ENCODE measurements at regions not wholly inside any gene's neighbourhood (a gene's known extent, or its start where the extent isn't known, plus 50 kb on each side); places are given as distances from the start of the nearest gene placed in this dataset.

DNA sequence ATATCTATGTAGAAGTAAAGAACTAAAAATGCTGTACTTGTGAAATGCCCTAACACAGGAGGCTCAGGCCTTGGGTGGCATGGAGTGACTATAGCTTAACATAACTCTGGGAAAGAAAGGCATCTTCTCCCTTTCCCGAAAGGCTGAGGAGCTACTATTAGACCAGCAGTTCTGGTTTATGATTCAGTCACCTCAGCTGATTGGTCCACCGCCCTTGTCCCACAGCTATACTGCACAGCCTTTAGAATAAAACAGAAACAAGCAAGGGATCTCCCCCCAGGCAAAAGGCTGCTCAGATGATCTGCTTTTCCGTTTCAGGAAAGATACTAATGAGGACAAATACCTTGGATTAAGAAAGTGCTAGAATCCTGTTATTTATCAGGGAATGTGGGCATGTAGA is 171.3 kb downstream of the SNCA start:
- DNase-seq (ENCODE audit: extremely low read depth in 1 of 2, low read depth in 1 of 2), result no peak

DNA sequence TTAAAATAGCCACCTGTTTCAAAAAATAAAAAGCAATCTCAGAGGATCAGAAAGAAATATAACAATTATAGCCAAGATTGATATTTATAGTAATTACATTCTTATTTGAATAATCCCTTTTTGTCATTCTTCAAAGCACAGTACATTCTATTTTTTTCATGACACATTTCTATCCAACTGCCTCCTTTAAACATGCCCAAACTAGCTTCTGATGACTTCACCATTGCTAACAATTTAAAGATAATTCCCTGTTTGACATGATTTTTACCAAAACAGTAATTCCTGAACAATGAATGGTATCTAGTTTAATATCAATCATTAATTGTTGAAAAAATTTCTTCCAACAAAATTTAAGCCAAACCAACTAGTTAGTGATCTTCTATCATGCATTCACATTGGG is 172.4 kb downstream of the SNCA start:
- DNase-seq (ENCODE audit: extremely low read depth in 1 of 2, low read depth in 1 of 2), result no peak

- DNase-seq (ENCODE audit: extremely low read depth in 1 of 2, low read depth in 1 of 2), result no peak
Observed at GRCh38 chr4:89661173-89661899, 175.6 kb downstream of the SNCA start.

GRCh38 chr4:89660444-89661172 is 176.4 kb downstream of the SNCA start:
- DNase-seq (ENCODE audit: extremely low read depth in 1 of 2, low read depth in 1 of 2), result no peak

- no peak for DNase-seq (ENCODE audit: extremely low read depth in 1 of 2, low read depth in 1 of 2)
Observed at GRCh38 chr4:89658701-89659024, 178.3 kb downstream of the SNCA start.

GRCh38 chr4:89657931-89658700 is 178.8 kb downstream of the SNCA start:
- DNase-seq (ENCODE audit: extremely low read depth in 1 of 2, low read depth in 1 of 2), result no peak

DNA sequence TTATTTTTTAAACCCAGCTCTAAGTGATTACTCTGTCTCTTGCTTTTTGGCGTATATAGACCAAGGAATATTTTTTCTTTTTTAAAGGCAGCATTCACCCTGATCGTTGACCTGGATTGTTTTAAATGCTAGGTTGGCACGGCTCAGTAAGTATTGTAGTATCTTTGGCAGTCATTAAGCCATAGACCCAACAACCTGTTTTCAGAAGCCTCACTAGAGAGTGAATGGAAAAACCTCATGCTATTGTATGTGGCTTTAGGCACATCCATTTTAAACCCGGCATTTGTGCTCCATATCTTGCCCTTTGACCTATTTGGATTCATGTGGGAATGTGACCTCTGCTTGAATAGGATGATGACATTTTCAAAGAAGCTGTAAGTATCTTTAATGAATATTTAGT is 183.9 kb downstream of the SNCA start:
- DNase-seq (ENCODE audit: extremely low read depth in 1 of 2, low read depth in 1 of 2), result no peak

- no peak for DNase-seq (ENCODE audit: extremely low read depth in 1 of 2, low read depth in 1 of 2)
Observed at GRCh38 chr4:89645482-89645881, 191.5 kb downstream of the SNCA start.

DNA sequence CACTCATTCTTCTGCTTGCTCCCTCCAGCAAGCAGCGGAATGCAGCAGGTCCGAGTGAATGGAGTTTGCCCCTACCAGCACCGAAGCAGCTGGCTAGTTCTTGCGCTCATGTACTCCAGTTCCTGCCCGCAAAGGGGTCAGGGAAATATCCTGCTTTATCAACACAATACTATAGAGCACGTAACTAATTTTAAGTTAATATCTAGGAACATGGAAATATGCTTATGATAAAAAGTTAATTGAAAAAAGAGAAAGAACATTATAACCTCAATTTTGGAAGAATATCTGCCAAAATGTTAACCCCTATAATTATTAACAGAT is 195.6 kb downstream of the SNCA start:
- no peak for DNase-seq (ENCODE audit: extremely low read depth in 1 of 2, low read depth in 1 of 2)

DNA sequence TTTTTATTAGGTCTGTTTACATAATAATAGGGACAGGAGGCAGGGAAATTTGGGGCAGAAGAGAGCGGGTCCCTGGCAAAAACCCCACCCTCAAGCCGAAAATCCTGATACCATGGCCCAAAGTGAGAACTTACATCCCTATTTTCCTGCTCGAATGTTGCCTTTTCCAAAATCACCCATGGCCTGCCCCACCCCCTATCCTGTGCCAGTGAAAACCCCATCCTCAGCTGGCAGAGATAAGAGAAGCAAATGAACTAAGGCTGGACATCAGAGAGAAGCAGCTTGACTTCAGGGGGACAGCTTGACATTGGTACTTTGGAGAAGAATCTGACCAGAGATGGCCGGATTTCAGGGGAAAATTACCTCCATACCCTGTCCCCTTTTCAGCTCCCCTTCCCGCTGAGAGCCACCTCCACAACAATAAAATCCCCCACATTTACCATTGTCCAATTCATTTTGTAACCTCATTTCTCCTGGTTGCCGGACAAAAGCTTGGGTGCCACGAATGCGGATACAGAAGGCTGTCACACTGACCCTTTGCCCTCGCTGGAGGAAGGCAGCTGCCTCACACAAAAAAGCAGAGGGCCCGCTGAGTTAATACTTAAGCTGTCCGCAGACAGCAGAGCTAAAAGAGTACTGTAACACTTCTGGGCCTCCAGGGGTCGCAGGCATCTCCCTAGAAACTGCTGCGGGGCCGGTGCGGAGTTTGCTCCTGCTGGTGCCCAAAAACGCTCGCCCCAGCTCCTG is 196.2 kb downstream of the SNCA start:
- DNase-seq (ENCODE audit: extremely low read depth in 1 of 2, low read depth in 1 of 2), result no peak

DNA sequence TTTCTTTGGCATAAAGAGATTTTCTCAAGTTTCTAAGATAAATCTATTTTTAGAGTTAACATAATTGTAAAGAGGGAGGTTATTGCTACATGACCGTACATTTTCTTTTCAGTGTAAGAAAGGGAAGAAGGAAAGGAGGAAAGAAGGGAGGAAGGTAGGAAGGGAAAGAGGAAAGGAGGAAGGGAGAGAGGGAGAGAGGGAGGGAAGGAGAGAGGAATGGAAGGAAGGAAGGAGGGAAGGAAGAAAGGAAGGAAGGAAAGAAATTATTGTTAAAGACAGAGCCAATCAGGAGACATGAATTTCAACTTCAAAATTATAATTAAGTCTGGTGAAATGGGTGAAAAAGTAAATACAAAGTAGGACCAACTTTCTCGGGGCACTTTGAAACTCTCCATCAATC is 197.6 kb downstream of the SNCA start:
- no peak for DNase-seq (ENCODE audit: extremely low read depth in 1 of 2, low read depth in 1 of 2)

DNA sequence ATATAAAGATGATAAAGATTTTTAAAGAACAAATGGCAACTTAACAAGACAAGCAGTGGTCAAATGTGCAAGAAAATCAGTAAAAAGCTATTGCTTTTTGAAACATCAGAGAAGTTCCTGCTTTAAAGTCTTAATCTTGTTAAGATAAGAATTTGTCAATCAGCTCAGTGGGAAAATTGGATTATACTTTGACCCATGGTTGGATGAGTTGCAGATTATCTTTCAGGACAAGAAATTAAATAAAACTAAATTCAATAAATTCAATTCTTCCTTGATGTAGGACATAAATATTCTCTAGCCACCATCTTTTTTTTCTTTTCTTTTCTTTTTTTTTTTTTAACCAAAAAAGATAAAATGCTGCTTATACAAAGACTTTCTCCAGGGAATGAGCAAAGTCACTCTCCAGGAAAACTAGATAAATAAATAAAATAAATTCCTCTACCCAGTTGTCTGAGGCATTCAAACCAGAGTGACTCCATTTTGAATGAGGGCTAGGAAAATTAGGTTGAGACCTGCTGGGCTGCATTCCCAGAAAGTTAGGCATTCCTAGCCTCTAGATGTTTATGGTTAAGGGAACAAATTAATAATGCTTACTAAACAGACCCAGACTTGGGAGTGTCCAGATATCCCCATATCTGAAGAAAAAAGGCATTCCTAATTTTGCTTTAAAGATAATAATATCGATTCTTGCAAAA is 211.2 kb downstream of the SNCA start:
- DNase-seq (ENCODE audit: extremely low read depth in 1 of 2, low read depth in 1 of 2), result no peak

DNA sequence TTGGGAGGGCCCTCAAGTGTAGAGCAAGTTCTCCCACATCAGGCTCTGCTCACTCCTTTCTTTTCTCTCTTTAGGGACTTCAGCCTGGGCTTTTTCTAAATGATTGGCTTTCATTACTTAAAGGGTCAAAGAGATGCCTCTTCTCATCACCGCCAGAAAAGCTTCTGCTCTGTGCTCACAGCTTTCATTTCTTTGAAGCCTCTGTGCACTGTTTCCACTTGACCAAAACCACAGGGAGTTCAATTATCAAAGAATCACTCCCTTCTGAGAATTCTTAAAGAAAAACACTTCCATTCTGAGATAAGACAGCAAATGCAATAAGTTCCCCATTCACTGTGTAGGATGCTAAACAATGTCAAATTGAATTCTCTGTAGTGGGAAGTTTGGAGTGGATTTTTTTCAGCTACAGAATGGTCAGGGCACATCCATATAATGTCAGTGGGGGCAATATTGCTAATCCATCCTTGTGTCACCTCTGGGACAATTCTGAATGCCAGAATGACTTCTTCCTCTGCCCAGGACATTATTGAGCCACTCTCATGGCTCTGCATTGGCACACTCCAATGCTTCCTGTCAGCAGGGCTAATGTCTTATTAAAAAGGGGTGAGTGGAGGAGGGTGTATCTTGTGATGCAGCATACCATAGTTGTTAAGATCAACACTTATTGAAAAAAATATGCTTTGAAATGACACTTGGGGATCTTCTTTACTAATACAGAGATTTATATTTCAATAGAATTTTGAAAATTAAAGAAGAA is 217.6 kb downstream of the SNCA start:
- DNase-seq (ENCODE audit: extremely low read depth in 1 of 2, low read depth in 1 of 2), result no peak

- DNase-seq (ENCODE audit: extremely low read depth in 1 of 2, low read depth in 1 of 2), result no peak
Observed at GRCh38 chr4:89618151-89618550, 218.8 kb downstream of the SNCA start.

- no peak for DNase-seq (ENCODE audit: extremely low read depth in 1 of 2, low read depth in 1 of 2)
Observed at GRCh38 chr4:89617317-89617716, 219.6 kb downstream of the SNCA start.

- no peak for DNase-seq (ENCODE audit: extremely low read depth in 1 of 2, low read depth in 1 of 2)
Observed at GRCh38 chr4:89616382-89616781, 220.6 kb downstream of the SNCA start.

- DNase-seq (ENCODE audit: extremely low read depth in 1 of 2, low read depth in 1 of 2), result no peak
Observed at GRCh38 chr4:89615051-89615450, 221.9 kb downstream of the SNCA start.

- no peak for DNase-seq (ENCODE audit: extremely low read depth in 1 of 2, low read depth in 1 of 2)
Observed at GRCh38 chr4:89614155-89614554, 222.8 kb downstream of the SNCA start.

DNA sequence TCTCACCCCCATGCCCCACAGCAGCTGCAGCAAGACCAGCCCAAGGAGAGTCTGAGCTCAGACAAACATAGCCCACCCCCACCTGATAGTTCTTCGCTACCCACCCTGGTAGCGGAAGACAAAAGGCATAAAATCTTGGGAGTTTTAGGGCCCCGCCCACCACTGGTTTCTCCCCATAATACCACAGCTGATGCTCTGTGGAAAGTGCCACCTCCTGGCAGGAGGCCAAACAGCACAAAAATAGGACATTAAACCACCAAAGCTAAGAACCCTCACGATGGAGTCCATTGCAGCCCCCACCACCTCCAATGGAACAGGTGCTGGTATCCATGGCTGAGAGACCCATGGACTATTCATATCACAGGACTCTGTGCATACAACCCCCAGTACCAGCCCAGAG is 226.7 kb downstream of the SNCA start:
- DNase-seq (ENCODE audit: extremely low read depth in 1 of 2, low read depth in 1 of 2), result no peak

DNA sequence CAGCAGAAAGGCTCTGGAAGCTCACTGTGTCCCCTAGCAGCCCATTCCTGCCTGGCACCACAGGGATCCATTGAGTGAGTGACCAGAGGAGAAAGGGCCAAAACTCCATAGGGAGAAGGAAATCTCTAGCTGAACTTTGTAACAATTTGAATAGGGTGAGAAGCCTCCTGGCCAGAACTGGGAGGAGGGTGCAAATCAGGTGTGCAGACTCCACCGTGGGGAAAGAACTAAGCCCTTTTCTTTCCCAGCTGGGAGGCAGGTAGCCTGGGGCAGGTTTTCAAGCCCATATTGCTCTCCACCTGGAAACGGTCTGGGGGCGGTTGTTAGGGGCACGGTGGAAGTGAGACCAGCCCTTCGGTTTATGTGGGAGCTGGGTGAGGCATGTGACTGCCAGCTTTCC is 227.2 kb downstream of the SNCA start:
- no peak for DNase-seq (ENCODE audit: extremely low read depth in 1 of 2, low read depth in 1 of 2)
